Activated CD4-positive, CD25-positive, alpha-beta regulatory T cell (primary cell): ENCODE measurements at regions not wholly inside any gene's neighbourhood (a gene's known extent, or its start where the extent isn't known, plus 50 kb on each side); places are given as distances from the start of the nearest gene placed in this dataset.
"Not testable (repeated sequence)": the region's sequence is repeated elsewhere in the genome, so short reads cannot be mapped to it uniquely, and the experiment has no call there.

Source experiments
- DNase-seq, 4 experiments: peaks; one replicate each; lab custom pipeline; 2025; lab: John Stamatoyannopoulos, UW

DNA sequence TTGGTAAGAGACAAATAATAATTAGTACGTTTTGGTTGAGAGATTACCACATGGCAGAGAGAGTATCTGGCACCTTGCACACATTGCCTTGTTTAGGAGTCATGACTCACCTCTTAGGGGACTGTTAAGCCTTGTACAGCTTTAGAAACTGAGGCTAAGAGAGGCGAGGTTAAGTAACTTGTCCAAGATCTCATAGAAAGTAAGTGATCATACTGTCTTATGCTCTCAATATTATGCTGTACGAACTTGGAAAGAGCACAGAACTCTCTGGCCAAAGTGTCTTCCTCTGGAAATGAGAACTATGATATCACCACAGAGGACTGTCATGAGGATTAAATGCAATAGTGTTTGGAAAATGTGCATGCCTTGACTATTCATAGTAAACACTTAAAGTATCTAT, 249.0 kb downstream of the UTRN start:
- DNase-seq = no peak

DNA sequence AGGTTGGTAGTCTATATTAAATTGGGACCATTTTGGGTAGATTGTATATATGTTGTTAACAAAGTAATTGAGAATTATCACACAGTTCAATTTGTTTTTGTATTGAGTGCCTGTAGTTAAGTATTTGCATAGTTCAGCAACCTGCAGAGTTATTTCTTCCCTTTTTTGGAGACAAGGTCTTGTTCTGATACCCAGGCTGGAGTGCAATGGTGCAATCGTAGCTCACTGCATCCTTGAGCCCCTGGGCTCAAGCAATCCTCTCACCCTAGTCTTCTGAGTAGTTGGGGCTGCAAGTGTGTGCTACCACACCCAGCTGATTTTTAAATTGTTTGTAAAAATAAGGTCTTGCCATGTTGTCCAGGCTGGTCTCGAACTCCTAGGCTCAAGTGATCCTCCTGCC, 250.5 kb downstream of the UTRN start:
- DNase-seq = no peak

DNA sequence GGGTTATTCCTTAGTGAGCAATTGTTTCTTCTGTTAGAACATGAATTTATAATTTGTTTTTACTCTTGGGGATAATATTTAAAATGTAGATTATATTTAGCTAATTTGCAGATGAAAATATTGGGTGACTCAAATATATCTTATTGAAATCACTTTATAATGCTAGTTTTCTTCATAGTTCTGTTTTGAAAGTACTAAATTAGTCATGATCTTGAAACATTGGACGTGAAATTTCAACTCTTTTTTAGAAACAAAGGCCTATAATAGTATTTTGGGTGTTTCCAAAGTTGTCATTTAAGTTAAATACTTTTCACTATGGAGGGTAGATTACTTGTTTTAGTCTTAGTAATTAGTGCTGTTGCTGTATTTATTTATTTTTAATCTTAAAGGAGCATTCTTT, 250.9 kb downstream of the UTRN start:
- DNase-seq = no peak

DNA sequence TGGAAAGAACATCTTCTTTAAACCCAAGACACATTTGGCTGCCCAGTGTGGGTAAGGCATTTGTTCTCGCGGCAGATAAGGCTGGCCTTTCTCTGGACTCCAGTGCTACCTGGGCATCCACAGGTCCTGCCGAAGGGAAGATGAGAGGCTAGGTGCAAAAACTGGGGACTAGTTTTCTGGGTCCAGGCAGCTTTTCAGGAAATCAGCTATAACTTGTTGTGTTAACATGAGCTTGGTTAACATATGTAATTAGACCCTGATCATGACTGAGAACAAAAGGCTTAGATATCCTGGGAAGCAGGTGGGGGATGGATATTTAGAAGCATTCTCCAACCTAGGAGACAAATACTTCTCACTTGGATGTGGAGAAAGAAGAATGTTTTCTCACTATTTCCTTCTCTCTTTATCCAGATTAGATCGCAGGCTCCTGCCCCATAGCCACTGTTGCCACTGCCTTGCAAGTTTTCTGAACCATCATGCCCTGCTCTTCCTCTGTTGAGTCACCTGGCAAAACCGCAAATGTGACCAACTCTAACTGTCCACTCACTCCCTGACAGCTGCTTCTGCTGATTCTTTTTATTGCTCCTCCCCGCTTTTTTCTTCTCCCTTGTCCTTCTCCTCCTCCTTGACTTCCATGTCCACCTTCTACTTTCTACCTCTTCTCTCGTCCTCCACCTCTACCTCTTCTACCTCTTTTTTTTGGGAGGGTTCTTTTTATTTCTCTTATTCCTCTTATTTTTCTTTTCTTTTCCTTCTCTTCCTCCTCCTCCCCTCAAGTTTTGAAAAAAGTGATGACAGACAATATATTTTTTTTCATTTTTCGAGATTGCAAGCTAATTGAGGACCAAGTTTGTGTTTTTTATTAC, 258.1 kb downstream of the UTRN start:
- DNase-seq = no peak

DNA sequence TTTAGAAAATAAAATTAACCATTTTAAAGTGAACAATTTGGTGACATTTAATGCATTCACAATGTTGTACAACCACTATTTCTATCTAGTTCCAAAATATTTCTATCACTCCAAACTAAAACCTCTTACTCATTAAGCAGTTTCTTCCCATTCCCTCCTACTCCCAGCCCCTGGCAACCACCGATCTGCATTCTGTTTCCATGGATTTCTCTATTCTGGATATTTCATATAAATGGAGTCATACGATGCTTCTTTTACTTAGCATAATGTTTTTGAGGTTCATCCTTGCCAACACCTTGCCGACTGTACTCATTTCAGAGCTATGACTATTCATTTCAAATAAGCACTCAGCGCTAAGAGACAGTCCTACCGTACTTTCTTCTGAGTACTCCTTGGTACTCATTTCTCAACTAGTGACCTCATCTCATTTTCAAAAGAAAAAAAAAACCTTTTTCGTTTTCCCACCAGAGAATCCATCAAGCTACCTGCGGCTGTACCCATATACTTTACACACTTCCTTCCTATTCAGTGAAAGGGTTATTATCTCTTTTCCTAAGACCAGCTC, 259.2 kb downstream of the UTRN start:
- DNase-seq = no peak

DNA sequence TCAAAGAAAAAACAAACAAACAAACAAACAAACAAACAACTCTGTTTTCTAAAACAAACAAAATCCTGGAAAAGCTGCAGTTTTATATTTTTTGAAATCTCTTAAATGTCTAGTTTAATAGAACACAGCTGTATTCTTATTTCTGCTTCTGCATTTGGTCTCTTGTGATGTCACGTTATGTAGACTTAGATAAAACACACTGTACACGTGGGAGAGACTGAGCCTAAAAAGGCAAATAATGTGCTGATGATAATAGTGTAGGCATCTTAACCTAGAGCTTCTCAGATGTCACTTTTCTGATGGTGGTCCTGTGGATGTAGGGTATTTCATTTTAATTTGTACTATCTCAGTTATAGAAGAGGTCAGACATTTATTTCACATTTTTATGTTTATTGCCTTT, 261.7 kb downstream of the UTRN start:
- no peak for DNase-seq

DNA sequence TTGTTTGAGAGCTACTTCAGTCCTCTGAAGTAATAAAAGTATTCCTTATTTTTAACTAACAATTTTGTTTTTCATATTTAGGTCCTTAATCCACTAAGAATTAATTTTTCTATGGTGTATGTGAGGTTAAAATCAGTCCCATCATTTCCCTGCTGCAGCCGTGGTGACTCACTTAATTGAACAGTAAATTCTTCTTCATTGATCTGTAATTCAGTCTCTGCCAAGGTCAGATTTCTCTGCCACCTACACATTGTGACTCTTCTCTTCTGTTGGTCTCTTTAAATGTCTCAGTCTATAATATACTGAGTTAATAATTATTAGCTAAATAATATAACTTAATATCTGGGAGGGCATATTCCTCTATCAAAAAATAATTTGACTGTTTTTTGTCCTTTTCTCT, 262.3 kb downstream of the UTRN start:
- no peak for DNase-seq

DNA sequence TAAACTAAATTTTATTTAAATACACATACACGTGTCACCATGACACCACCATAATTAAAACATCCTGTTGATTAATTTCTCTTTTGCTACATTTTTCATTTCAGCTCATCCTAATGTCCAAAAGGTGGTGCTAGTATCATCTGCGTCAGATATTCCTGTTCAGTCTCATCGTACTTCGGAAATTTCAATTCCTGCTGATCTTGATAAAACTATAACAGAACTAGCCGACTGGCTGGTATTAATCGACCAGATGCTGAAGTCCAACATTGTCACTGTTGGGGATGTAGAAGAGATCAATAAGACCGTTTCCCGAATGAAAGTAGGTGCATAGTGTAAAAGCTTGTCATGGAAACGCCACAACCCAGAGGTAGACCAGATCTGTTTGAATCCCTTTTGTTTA, 263.4 kb downstream of the UTRN start:
- no peak for DNase-seq

DNA sequence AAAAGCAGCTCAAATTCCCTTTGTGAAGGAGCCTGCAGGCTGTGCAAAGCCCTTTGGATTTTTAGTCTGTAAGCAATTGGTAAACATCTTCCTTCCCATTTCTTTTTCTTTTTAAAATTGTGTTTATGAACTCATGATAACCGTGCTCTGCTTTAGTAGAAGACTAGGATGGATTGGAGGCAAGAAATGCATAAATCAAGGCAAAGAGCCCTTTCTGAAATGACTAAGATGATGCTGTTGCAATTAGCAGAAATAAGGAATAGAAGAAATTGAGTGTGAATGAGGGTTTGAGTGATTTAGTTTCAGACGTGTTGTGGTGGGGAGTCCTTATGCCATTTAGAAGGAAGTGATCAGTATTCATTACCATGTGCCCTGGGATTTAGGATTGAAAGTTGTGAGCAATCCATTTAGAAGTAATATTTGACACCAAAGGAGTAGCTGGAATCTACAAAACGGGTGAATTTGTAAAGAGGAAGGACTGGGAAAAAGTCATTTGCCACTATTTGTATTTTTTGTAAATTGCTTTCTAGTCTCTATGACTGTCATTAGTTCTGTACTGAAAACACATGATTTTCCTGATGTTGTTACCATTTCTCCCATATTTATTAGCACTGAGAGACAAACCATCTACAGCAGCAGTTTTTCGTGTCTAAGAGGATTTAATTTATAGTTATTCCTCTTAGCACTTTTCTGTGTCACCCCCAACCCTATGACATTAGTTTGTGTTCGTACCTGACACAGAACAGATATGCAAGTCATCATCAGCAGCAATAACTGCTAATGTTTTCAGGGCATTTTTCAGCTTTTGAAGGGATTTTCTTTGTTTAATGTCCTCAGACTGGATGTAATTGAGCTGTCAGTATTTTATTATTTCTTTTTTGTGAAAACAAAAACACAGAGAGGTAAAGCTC, 265.0 kb downstream of the UTRN start:
- DNase-seq = no peak

DNA sequence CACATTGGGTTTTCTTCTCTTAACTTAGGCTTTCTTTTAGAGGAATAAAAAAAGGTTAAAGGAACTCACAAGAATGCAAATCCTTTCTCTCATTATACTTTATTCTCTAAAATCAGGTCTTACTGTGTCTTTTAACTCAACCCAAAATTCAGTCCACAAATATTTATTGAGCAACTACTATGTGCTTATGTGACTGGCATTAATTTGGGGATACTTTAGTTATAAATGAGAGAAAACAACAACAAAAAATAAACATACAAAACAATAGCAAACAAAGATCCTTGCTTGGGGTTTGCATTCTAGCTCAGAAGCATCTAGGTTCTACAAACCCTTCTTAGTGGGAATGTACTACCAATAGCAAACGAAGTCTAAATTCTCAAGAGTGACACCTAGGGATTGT, 266.2 kb downstream of the UTRN start:
- no peak for DNase-seq

DNA sequence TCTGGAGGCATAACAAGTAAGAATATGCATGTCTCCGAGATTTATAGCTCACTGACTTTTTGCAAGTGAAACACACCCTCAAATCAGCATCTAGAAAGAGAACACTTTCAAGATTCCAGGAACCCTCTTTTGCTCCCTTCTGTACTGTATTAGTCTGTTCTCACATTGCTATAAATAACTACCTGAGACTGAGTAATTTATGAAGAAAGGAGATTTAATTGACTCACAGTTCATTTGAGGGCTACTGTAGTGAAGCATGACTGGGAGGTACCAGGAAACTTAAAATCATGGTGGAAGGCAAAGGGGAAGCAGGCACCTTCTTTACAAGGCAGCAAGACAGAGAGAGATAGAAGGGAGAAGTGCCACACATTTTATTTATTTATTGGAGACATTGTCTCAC, 269.9 kb downstream of the UTRN start:
- DNase-seq = no peak

DNA sequence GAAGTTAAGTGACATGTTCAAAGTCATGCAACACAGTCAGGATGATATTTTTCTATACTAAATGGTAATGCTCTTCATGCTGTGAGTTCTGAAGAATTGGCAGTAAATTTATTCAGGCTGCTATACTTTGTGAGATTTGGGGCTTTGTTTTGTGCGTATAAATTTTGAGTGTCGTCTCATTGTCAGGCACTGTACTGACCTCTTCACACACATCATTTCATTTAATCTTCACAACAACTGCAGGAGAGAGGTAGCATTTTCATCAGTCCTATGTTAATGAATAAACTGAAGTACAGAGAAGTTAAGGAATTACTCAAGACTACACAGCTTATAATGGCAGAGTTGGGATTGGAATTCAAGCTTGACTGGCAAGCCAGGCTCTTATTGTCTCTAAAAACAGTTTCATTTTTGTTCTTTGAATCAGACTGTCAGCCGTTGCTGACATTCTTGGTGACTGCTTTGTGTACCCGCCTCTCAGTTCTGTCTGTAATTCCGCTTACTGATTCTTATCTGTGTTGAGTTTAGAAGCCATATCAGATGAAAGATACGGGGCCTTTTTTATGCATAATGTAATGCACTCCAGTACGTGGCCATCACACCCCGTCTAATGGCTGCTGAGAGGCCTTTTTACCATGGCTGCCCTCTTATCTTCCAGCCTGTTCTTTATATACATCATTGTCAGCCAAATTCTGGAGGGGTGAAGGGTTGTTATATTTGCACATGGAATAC, 274.9 kb downstream of the UTRN start:
- no peak for DNase-seq

DNA sequence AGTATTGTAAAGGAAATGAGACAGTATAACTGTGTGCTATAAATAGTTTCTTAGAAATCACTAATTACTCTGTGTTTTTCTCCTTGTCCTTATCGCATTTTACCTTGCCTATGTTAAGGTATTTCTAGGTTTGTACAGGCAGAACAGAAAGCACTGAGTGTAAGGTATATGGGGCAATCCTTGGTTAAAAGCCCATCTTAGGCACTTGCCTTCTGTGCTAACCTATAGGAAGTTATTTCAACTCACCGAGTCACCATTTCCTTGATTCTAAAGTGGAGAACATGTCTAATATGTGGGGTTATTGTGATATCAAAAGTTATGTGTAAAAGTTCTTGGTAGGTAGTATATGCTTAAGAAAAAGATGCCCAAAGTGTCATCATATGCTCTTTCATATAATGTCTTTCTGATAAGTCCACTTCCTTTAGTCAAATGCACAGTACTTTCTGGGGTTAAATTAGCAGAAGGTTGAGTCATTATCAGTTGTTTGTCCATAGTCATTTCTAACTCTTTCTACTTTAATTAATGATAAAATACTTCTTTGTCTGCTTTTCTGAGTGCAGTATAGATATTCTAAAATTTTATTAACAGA, 276.4 kb downstream of the UTRN start:
- DNase-seq = no peak

DNA sequence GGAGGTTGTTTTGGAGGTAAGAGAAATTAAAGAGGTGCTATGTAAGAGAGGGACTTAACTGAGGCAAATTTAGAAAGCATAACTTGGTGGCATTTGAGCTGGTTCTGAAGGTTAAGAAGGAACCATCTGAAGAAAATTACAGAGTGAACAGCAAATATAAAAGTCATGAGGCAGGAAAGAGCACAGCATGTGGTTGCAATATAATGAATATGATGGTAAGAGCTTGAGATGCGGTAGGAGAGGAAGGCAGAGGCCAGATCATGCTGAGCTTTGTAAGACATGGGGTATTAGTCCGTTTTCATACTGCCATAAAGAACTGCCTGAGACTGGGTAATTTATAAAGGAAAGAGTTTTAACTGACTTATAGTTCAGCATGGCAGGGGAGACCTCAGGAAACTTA, 279.1 kb downstream of the UTRN start:
- DNase-seq = no peak

DNA sequence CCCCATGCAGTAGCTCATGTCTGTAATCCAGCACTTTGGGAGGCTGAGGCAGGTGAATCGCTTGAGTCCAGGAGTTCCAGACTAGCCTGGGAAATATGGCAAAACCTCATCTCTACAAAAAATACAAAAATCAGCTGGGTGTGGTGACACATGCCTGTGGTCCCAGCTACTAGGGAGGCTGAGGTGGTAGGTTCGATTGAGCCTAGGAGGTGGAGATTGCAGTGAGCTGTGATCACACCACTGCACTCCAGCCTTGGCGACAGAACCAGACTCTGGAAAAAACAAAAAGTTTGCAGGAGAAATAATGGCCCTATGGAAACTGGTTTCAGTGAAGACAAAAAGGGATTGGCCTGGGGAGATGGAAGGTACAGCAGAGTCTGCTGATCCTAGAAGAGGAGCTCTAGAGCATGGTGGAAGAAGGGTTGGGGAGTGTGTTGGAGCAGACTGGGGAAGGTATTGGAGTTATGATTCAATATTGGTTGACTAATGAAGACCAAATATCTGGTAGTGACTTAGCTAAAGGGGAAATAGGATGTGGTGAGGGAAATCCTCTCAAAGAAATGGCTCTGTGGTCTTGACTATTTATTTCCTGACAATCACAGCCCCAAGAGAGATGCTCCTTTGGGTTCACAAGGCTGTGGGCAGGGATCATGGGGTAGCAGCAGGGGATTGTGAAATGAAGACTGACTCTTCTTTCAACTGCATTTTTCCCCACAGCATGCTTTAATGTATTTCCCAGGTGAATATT, 281.9 kb downstream of the UTRN start:
- DNase-seq = no peak

DNA sequence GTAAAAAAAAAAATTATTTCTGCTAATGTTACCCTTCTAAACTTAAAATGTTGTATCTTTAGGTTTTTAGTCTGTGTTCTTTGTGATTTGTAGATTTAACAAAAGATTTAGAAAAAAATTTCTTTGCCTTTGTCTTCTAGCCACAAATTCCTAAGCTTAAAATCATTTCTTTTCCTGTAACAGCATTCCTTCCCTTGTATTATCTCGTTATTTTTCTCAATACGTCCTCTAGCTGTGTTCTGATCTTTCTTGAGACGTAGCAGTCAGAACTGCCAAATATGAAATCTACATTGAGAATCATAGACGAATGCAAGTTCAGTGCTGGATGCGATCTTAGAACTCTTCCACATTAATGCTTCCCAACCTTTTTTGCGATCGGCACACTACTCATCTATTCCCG, 283.1 kb downstream of the UTRN start:
- DNase-seq = no peak

DNA sequence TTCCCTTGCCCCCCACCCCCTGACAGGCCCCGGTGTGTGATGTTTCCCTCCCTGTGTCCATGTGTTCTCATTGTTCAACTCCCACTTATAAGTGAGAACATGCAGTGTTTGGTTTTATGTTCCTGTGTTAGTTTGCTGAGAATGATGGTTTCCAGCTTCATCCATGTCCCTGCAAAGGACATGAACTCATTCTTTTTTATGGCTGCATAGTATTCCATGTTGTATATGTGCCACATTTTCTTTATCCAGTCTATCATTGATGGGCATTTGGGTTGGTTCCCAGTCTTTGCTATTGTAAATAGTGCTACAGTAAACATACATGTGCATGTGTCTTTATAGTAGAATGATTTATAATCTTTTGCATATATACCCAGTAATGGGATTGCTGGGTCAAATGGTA, 287.4 kb downstream of the UTRN start:
- not testable (repeated sequence) for DNase-seq

DNA sequence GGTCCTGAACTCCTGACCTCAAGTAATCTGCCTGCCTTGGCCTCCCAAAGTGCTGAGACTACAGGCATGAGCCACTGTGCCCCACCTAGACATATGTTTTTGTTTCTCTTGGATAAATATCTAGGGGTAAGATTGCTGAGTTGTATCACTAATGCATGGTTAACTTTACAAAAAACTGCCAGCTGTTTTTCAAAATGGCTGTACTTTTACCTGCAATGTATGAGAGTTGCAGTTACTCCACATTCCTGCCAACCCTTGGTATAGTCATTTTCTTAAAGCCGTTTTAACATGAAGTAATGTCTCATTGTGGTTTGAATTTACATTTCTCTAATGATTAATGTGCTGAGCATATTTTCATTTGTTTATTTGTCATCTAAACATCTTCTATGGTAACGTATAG, 289.7 kb downstream of the UTRN start:
- DNase-seq = no peak

DNA sequence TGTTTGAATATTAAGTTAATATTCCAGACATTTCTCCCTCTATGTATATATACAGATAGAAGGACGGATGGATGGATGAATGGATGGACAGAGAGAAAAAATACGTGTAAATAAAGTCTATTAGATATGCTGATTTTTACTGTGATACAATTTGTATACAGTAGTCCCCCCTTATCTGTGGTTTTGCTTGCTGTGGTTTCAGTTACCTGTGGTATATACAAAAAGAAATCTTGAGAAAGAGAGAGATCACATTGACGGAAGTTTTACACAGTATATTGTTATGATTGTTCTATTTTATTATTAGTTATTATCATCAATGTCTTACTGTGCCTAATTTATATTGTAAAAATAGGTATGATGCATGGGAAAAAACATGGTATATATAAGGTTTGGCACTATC, 290.2 kb downstream of the UTRN start:
- no peak for DNase-seq

DNA sequence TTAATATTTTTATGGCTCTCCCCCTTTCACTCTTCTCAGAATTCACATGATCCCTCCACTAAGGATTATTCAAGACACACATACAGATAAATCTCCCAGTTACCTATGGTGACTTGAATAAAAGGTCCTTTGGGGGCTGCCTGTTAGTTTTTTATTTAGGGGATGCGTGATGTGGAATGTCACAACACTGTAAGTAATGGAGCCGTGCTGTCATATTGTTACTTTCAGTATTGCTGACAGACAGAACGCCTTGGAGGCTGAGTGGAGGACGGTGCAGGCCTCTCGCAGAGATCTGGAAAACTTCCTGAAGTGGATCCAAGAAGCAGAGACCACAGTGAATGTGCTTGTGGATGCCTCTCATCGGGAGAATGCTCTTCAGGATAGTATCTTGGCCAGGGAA, 291.7 kb downstream of the UTRN start:
- DNase-seq = no peak
